DOHH2 (cell line): ENCODE measurements at regions not wholly inside any gene's neighbourhood (a gene's known extent, or its start where the extent isn't known, plus 50 kb on each side); places are given as distances from the start of the nearest gene placed in this dataset.

Experiments
- H3F3A ChIP-seq: fragments of 200-600 bp; sonication (generic), shearing (Covaris generic); 2 replicates; pipeline ENCODE4 v1.6.0; 2016; ENCODE audit warnings: antibody characterized with exemption, mild to moderate bottlenecking; ENCODE audit not compliant: control insufficient read depth, insufficient read depth
- H3K27ac ChIP-seq: fragments of 200-600 bp; sonication (generic); 2 replicates; pipeline ENCODE4 v1.5.1; 2014; ENCODE audit warnings: low read depth, mild to moderate bottlenecking, low read length, moderate library complexity
- H3K27me3 ChIP-seq: fragments of 200-600 bp; sonication (generic); 2 replicates; pipeline ENCODE4 v1.6.1; 2014; ENCODE audit warnings: mild to moderate bottlenecking, low read length, mixed read lengths; ENCODE audit not compliant: control insufficient read depth
- H3K36me3 ChIP-seq: fragments of 200-600 bp; sonication (generic); 2 replicates; pipeline ENCODE4 v1.6.1; 2014; ENCODE audit warnings: mild to moderate bottlenecking, low read length, moderate library complexity, mixed read lengths; ENCODE audit not compliant: control insufficient read depth
- H3K4me1 ChIP-seq: fragments of 200-600 bp; sonication (generic); 2 replicates; pipeline ENCODE4 v1.6.1; 2014; ENCODE audit warnings: mild to moderate bottlenecking, low read length, mixed read lengths; ENCODE audit not compliant: control insufficient read depth
- H3K4me2 ChIP-seq: fragments of 200-600 bp; sonication (generic); 2 replicates; pipeline ENCODE4 v1.6.0; 2014; ENCODE audit warnings: mild to moderate bottlenecking, low read length, moderate library complexity
- H3K4me3 ChIP-seq: fragments of 200-600 bp; sonication (generic); 2 replicates; pipeline ENCODE4 v1.5.1; 2014; ENCODE audit warnings: mild to moderate bottlenecking, low read length, mixed read lengths
- H3K79me2 ChIP-seq: fragments of 200-600 bp; sonication (generic); 2 replicates; pipeline ENCODE4 v1.6.1; 2014; ENCODE audit warnings: mild to moderate bottlenecking, low read length, mixed read lengths; ENCODE audit not compliant: control insufficient read depth
- H3K9me2 ChIP-seq: fragments of 200-600 bp; sonication (generic); replicated peaks from 2 replicates; pipeline ENCODE4 v1.6.1; 2014; ENCODE audit warnings: mild to moderate bottlenecking, low read length, mixed read lengths; ENCODE audit not compliant: control insufficient read depth
- H3K9me3 ChIP-seq: fragments of 200-600 bp; sonication (generic); 2 replicates; pipeline ENCODE4 v1.6.1; 2014; ENCODE audit warnings: antibody characterized with exemption, low read length, mixed read lengths; ENCODE audit not compliant: control insufficient read depth, insufficient read depth
- H4K20me1 ChIP-seq: fragments of 200-600 bp; sonication (generic); 2 replicates; pipeline ENCODE4 v1.6.0; 2014; ENCODE audit warnings: low read depth, mild to moderate bottlenecking, antibody characterized with exemption, low read length, moderate library complexity; ENCODE audit not compliant: control insufficient read depth, insufficient read depth
- CTCF ChIP-seq: fragments of 200-600 bp; sonication (generic); IDR thresholded peaks from one replicate; pipeline ENCODE4 v1.5.1; 2014; ENCODE audit warnings: antibody characterized with exemption, mild to moderate bottlenecking, low read depth, low read length; ENCODE audit not compliant: poor library complexity, severe bottlenecking
- EZH2phosphoT487 ChIP-seq: fragments of 200-600 bp; sonication (generic); IDR thresholded peaks from 2 replicates; pipeline ENCODE4 v1.6.1; 2017; ENCODE audit warnings: borderline replicate concordance, mild to moderate bottlenecking, antibody characterized with exemption, low read length, moderate library complexity, mixed read lengths

- no peak overlapping the region for H3K4me2 ChIP-seq
- H3K27me3 ChIP-seq = no peaks in the 10 kb centered on the region
- no peaks in the 10 kb centered on the region for H3K79me2 ChIP-seq
- H3F3A ChIP-seq = no peaks in the 10 kb centered on the region
- H3K27ac ChIP-seq = no peak overlapping the region
- TF ChIP-seq CTCF (no peak), EZH2phosphoT487 (no peak)
- no peak overlapping the region for H3K4me3 ChIP-seq
- H3K36me3 ChIP-seq = no peaks in the 10 kb centered on the region
- no peaks in the 10 kb centered on the region for H4K20me1 ChIP-seq
- H3K4me1 ChIP-seq = no peaks in the 10 kb centered on the region
- no peaks in the 10 kb centered on the region for H3K9me3 ChIP-seq
- no peaks in the 10 kb centered on the region; the same call in 1 of the 2 replicates for H3K9me2 ChIP-seq
Measured at GRCh38 chr1:81296601-81297000, 504.1 kb upstream of the ADGRL2 start.

- Histone ChIP-seq H3K9me2 (no peaks in the 10 kb centered on the region), H3K27ac (no peak overlapping the region), H3F3A (no peaks in the 10 kb centered on the region), H3K36me3 (no peaks in the 10 kb centered on the region), H3K27me3 (no peaks in the 10 kb centered on the region), H3K4me1 (no peaks in the 10 kb centered on the region), H3K4me2 (no peak overlapping the region), H3K4me3 (no peak overlapping the region), H3K79me2 (no peaks in the 10 kb centered on the region), H4K20me1 (no peaks in the 10 kb centered on the region), H3K9me3 (no peaks in the 10 kb centered on the region)
- TF ChIP-seq CTCF (no peak), EZH2phosphoT487 (no peak)
Measured at GRCh38 chr1:81290326-81290725, 510.4 kb upstream of the ADGRL2 start.

- TF ChIP-seq EZH2phosphoT487 = no peak
- TF ChIP-seq CTCF = no peak
- no peak overlapping the region for H3K4me2 ChIP-seq
- no peaks in the 10 kb centered on the region for H3K4me1 ChIP-seq
- no peaks in the 10 kb centered on the region for H4K20me1 ChIP-seq
- H3K9me3 ChIP-seq = no peaks in the 10 kb centered on the region
- no peak overlapping the region for H3K27ac ChIP-seq
- no peaks in the 10 kb centered on the region for H3K79me2 ChIP-seq
- no peaks in the 10 kb centered on the region for H3K36me3 ChIP-seq
- H3F3A ChIP-seq = no peaks in the 10 kb centered on the region
- H3K4me3 ChIP-seq = no peak overlapping the region
- H3K9me2 ChIP-seq = no peaks in the 10 kb centered on the region
- no peaks in the 10 kb centered on the region for H3K27me3 ChIP-seq
Measured at GRCh38 chr1:81288689-81289088, 512.0 kb upstream of the ADGRL2 start.
